Suppressor macrophage (primary cell): ENCODE measurements at regions not wholly inside any gene's neighbourhood (a gene's known extent, or its start where the extent isn't known, plus 50 kb on each side); places are given as distances from the start of the nearest gene placed in this dataset.
"Not testable (repeated sequence)": the region's sequence is repeated elsewhere in the genome, so short reads cannot be mapped to it uniquely, and the experiment has no call there.

Source experiments
- DNase-seq, 4 experiments: peaks; one replicate each; pipeline ENCODE4 v3.0.0-alpha.2; 2020 to 2022

GRCh38 chr9:65416948-65417347 lies 131.9 kb upstream of the FOXD4L5 start:
- DNase-seq, result not testable (repeated sequence)

DNA sequence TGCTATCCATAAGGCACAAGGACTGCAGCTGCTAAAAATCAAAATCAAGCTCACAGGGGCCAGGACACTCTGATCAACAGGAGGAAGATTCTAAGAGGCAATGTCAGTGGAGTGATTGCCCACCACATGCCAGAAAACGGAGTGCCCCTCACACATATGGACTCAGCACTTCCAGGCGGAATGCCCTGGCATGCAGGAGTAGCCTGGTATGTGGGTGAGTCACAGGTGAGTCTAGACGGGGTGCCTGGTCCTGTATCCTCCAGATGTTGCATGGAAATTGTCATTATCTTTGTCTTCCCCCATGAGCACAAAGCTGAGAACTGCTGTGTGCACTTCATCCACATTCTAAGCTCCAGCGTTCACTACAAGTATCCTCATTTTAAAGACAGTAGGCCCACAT lies 129.2 kb upstream of the FOXD4L5 start:
- DNase-seq, result not testable (repeated sequence)

DNA sequence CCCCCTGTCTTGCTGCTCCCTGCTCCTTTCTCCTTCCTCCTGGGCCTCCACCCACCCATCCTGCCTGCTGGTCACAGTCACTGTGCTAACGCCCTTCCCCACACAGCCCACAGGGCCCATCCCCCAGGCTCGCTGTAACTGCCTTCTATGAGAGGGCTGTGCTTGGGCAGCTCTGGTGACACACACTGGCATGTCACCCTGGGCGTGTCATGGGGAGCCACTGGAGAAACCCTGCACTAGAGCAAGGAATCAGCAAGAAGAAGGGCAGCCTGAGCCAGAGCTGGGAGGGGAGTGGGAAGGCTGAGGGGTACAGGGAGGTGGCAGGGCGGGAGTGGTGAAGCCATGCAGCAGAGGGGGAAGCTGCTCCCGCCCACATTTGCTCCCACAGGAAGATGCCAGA lies 128.4 kb upstream of the FOXD4L5 start:
- DNase-seq, result not testable (repeated sequence)

DNA sequence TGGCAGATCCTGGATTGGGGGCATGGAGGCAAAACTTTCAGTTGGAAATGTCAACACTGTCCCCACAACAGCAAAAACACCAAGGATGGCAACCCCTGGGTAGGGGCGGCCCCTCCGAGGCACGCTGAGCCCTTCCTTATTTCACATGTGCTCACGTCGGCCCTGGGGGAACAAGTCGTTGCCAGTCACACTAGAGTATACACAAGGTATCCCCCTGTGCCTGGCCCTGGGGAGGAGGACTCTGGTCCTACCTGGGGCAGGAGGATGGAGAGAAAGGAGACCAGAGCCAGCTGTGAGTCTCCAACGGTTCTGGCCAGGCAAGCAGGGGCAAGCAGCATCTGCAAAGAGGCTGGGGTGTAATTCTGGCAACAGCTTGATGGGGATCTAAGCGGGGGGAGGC lies 126.9 kb upstream of the FOXD4L5 start:
- no peak for DNase-seq

GRCh38 chr9:65411336-65411735 lies 126.3 kb upstream of the FOXD4L5 start:
- DNase-seq, result no peak

GRCh38 chr9:65410926-65411325 lies 125.9 kb upstream of the FOXD4L5 start:
- DNase-seq, result no peak

DNA sequence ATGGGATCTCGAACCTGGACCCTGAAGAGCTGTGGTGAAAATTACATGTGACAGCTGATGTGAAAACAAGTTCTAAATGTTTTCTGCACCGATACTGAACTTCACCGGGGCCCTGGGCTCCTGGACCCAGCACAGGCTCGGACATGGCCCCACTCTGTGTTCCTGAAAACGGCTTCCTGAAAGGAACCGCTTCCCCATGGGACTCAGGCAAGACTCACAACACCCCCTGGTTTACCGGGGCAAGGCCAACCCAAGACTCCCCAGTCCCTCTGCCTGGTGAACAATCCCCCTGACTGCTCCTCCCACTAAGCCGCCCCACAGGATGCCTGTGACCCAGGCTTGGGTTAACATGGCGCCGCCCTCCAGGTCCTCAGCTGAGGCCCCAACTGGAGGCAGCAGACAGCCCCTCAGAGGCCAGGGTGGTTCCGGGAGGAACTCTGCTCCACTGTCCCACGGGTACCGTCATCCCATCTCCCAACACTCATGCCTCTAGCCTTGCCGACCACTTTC lies 124.5 kb upstream of the FOXD4L5 start:
- no peak for DNase-seq

DNA sequence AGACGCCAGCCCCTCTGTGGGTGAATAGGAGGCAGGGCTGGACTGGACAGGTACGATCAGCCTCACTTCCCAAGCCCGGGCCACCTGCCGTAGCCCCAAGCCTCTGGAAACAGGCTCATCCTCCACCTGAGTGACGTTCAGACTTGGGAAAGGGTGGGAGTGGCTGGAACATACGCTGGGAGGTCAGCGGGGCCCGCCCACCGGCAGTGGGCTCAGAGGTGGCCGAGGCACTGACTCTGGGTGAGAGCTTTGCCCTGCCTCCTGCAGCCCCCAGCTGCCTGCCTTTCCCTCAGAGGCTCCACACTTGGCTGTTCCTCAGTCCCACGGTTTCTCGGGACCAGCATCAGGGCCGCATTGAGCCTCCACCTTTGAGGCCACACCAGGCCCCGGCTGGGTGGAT lies 123.8 kb upstream of the FOXD4L5 start:
- not testable (repeated sequence) for DNase-seq

GRCh38 chr9:65406625-65407024 lies 121.6 kb upstream of the FOXD4L5 start:
- not testable (repeated sequence) for DNase-seq

DNA sequence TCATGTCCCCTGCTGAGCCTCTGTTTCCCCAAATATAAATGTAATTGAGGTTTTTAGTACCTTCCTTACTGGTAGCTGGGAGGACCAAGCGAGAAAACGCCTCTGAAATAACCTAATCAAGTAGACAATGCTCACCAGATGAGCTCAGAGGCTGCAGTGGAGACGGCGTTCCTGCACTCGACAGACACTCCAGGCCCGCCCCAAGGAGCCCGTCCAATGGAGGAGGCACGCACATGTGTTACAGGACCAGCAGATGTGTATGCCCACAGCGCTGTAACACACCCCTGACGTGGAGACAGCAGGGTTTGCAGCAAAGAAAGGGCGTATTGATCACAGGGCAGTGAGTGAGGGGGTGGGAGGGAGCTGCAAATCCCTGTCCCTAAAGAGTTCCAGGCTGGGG lies 120.8 kb upstream of the FOXD4L5 start:
- not testable (repeated sequence) for DNase-seq

DNA sequence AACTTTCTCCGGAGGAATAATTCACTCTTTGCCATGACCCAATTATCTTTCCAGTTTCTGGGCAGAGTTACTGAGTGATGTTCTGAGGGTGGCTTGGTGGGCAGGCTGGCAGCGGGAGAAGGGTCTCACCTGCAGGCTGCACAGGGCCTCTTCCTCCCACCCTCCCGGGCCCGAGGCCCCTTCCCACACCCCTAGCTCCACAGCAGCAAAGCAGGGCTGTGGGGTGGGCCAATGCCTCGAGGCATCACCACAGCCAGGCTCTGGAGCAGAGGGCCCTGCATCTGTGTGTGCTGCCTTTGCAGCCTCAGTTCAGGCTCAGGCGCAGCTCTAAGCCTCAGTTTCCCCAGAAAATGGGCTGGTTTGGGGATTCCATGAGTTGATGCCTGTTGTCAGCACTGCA lies 120.2 kb upstream of the FOXD4L5 start:
- no peak for DNase-seq

DNA sequence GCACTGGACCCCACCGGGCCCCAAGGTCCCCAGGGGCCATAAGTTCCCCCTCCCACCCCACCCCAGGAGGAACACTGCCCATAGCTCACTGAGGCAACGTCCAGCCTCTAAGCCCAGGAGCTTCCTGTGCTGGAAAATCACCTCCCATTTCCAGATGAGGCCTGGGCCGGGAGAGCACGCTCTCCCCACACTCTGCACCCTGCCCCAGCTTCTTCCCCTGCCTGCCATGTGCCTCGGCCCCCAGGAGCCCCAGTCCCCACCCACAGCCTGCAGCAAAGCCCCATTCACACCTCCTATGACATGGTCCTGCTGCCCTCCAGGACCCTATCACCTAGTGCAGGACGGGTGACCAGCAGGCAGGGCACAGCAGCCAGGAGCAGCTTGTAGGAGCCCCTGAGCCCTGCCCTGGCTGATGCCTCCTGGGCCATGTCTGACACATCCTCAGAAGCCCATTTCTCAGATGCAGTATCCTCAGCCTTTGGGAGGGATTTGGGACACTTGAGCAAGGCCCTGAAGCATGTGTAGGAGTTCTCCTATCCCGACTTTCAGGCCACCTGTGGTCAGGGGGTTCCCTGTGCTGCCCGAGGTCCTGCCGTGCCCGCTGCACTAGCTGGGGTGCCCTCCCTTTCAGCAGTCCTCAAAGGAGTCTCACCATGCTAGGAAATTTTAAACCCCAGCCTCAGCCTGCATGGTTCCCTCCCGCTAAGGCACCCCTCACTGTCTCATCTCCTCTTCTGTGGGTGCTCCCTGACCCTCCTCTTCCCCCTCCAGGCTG lies 119.4 kb upstream of the FOXD4L5 start:
- no peak for DNase-seq

- DNase-seq, result no peak
Measured at GRCh38 chr9:65403721-65404120, 118.7 kb upstream of the FOXD4L5 start.

- not testable (repeated sequence) for DNase-seq
Measured at GRCh38 chr9:65403072-65403471, 118.1 kb upstream of the FOXD4L5 start.

GRCh38 chr9:65402206-65402870 lies 117.3 kb upstream of the FOXD4L5 start:
- not testable (repeated sequence) for DNase-seq

DNA sequence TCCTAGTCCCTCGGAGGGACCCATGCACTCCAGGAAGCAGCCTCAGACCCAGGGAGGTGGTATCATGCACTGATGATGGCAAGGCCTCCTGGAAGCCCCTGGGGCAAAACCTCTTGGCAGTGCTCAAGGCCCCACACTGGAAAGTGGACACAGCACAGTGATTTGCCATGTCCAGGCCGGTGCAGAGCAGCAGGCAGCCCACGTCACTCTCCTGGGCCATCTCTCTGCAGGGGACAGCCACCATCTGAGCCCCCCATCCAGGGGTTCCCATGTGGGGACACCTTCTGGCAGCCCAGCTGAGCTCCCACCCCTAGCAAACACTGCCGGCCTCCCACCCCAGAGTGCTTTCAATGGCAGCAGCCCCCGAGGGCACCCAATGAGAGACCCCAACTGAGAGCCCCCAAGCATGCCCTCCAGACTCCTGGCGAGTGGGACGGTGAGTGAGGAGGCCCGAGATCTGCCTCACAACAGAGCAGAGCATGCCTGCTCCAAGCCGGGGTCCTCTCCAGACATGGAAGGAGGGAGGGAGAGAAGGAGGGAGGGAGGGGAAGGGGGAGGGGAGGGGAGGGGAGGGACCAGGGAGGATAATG lies 116.5 kb upstream of the FOXD4L5 start:
- DNase-seq, result not testable (repeated sequence)

- DNase-seq, result no peak
Measured at GRCh38 chr9:65400886-65401285, 115.9 kb upstream of the FOXD4L5 start.

DNA sequence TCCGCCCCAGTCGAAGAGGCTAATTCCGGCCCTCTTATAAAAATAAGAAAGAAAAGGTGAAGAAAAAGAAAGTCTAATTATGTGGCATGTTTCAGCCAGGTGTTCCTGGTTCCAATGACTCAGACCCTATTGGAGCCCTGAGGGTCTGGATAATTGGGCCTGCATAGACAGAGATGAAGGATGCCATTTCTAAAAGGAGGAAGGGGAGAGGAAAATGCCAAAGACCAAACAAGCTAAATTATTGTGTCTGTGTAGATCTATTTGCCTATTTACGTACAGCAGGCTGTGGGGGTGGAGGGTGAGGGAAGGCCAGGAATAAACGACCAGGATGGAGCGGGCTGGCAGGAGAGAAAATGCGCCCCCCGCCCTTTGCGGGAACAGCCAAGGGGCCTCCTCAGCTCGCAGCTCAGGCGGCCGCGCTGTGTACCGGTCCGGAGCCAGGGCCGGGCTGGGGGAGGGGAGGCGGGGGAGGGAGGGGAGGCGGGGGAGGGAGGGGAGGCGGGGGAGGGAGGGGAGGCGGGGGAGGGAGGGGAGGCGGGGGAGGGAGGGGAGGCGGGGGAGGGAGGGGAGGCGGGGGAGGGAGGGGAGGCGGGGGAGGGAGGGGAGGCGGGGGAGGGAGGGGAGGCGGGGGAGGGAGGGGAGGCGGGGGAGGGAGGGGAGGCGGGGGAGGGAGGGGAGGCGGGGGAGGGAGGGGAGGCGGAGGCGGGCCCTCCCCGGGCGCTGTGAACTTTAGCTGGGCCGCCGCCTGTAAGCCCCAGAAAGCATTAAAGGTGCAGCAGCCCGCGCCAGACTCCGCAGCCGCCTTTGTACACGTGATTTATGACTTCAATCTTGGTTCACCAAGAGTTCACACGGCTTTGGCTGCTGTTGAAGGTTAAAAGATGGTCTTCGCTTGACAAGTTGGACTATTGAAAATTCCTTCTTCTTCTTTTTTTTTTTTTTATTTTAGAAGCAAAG lies 113.0 kb upstream of the FOXD4L5 start:
- not testable (repeated sequence) for DNase-seq

DNA sequence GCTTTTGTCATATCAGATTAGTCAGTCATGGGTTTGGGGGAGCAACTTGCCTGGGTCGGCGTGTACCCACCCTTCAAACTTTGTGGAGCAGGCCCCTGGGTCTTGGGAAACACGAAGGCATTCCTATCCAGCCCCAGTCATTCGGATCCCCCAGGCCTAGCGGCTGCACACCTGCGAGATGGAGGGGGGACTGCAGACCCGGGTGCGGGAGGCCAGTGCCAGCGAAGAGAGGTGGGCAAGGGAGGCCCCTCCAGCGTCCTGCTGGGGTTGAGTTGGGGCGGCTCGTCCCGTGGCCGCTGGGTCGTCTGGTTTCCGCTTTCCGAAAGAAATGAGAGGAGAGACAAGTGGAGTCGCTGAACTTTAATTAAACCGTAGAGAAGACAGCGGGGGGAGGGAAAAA lies 112.2 kb upstream of the FOXD4L5 start:
- not testable (repeated sequence) for DNase-seq

DNA sequence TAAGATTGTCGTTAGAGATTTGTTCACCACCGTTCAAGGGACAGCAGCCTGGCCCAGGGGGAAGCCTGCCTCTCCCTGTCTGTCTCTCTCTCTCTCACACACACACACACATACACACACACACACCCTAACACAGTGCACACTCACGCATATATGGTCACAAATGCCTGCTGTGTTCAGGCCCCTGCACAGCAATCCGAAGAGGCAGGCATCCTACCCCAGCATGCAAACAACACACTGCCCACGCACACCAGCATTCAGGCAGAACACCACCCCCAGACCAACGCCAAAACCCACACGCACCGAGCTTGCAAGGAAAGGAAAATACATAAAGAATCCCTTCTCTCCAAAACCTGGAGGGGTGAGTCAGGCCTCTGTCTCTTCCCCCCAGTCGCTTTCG lies 111.6 kb upstream of the FOXD4L5 start:
- DNase-seq, result not testable (repeated sequence)

- not testable (repeated sequence) for DNase-seq
Measured at GRCh38 chr9:65395789-65396188, 110.8 kb upstream of the FOXD4L5 start.

- DNase-seq, result not testable (repeated sequence)
Measured at GRCh38 chr9:65395121-65395520, 110.1 kb upstream of the FOXD4L5 start.
